ENCODE measurements at regions not wholly inside any gene's neighbourhood (a gene's known extent, or its start where the extent isn't known, plus 50 kb on each side); places are given as distances from the start of the nearest gene placed in this dataset.

GRCh38 chr4:180603791-180604190 is 1639.4 kb upstream of the TENM3 start:
- no peak for DNase-seq (ENCODE audit: low read depth)
- H3K4me3 ChIP-seq (replicated peaks; ENCODE audit: low read depth, low read length) = no peak overlapping the region
- TF ChIP-seq CTCF (IDR thresholded peaks at IDR 0.05; ENCODE audit: low read length, missing control alignments) = no peak

GRCh38 chr4:180610324-180610723 is 1632.9 kb upstream of the TENM3 start:
- no peak for DNase-seq (ENCODE audit: low read depth)
- TF ChIP-seq CTCF (IDR thresholded peaks at IDR 0.05; ENCODE audit: low read length, missing control alignments) = no peak
- no peak overlapping the region for H3K4me3 ChIP-seq (replicated peaks; ENCODE audit: low read depth, low read length)

GRCh38 chr4:180615746-180616145 is 1627.5 kb upstream of the TENM3 start:
- no peak for DNase-seq (ENCODE audit: low read depth)
- TF ChIP-seq CTCF (IDR thresholded peaks at IDR 0.05; ENCODE audit: low read length, missing control alignments) = no peak
- H3K4me3 ChIP-seq (replicated peaks; ENCODE audit: low read depth, low read length) = no peak overlapping the region

- H3K4me3 ChIP-seq (replicated peaks; ENCODE audit: low read depth, low read length) = no peak overlapping the region
- TF ChIP-seq CTCF (IDR thresholded peaks at IDR 0.05; ENCODE audit: low read length, missing control alignments) = no peak
- DNase-seq (ENCODE audit: low read depth) = no peak
Measured at GRCh38 chr4:180617196-180617595, 1626.0 kb upstream of the TENM3 start.

- DNase-seq (ENCODE audit: low read depth) = no peak
- no peak for TF ChIP-seq CTCF (IDR thresholded peaks at IDR 0.05; ENCODE audit: low read length, missing control alignments)
- H3K4me3 ChIP-seq (replicated peaks; ENCODE audit: low read depth, low read length) = no peak overlapping the region
Measured at GRCh38 chr4:180618396-180618795, 1624.8 kb upstream of the TENM3 start.

- no peak for DNase-seq (ENCODE audit: low read depth)
- TF ChIP-seq CTCF (IDR thresholded peaks at IDR 0.05; ENCODE audit: low read length, missing control alignments) = no peak
Measured at GRCh38 chr4:180619440-180619839, 1623.8 kb upstream of the TENM3 start.

GRCh38 chr4:180622254-180622653 is 1620.9 kb upstream of the TENM3 start:
- no peak overlapping the region for H3K4me3 ChIP-seq (replicated peaks; ENCODE audit: low read depth, low read length)
- no peak for TF ChIP-seq CTCF (IDR thresholded peaks at IDR 0.05; ENCODE audit: low read length, missing control alignments)
- DNase-seq (ENCODE audit: low read depth) = no peak

More at GRCh38 chr4:180619440-180619839, 1623.8 kb upstream of the TENM3 start:
- H3K4me3 ChIP-seq (replicated peaks; ENCODE audit: low read depth, low read length) = no peak overlapping the region
